CD4-positive, alpha-beta T cell treated with Interleukin-12 subunit alpha and Interleukin-12 subunit beta, for 1 hour (primary cell): ENCODE measurements at regions not wholly inside any gene's neighbourhood (a gene's known extent, or its start where the extent isn't known, plus 50 kb on each side); places are given as distances from the start of the nearest gene placed in this dataset.

Experiments
- DNase-seq: peaks from one replicate; pipeline ENCODE4 v3.0.0-alpha.2; 2020

DNA sequence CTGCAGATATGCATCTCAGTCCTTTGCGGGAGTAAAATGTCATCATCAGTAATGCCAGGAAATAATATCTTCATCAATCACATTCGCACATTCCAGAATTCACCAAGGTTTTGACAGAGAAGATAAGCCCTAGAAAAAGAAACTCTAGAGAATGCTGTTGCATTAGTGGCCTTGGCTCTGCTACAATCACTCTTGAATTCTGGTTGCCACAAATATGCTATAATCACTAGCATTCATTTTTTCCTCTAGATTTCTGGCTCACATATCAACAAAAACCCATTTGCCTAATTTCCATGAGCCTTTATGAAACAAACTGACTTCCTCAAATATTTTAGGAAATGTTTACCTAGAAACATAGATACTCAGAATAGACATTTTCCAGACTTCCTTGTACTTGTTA is 653.4 kb downstream of the ANXA1 start:
- no peak for DNase-seq

DNA sequence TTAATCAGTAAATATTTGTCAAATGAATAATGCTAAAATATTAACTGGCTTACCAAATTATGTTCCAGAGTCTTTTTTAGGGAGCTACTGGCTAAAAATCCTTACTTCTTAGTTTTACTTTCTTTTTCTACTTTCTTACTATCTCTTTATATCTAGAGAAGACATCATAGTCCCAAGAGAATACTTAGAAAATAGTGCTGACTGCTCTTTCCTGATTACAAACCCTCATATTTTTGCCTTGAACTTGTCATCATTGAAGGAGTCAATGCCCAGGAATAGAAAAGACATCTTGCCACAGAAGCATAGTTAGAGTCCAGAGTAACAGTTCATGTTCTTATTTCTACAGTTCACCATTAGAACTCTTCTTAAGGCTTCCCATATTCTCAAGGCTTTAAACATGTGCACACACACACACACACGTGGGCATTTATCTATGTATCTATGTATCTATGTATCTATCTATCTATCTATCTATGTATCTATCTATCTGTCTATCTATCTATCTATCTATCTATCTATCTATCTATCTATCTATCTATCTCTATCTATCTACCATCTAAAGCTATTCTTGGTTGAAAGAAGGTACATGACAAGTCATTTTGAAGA is 654.3 kb downstream of the ANXA1 start:
- no peak for DNase-seq

- no peak for DNase-seq
Observed at GRCh38 chr9:73806876-73807275, 655.2 kb downstream of the ANXA1 start.

DNA sequence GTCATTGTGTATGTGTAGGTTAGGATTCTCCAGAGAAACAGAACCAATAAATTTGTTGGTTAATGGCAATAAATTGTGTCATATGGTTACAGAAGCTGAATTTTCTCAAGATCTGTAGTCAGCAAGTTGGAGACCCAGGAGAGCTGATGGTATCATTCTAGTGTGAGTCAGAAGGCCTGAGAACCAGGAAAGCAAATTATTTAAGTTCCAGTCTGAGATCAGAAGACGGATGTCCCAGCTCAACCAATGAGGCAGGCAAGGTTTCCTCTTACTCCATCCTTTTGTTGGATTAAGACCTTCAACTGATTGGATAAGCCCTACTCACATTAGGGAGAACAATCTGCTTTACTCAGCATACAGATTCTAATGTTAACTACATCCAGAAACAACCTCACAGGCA is 656.3 kb downstream of the ANXA1 start:
- no peak for DNase-seq

DNA sequence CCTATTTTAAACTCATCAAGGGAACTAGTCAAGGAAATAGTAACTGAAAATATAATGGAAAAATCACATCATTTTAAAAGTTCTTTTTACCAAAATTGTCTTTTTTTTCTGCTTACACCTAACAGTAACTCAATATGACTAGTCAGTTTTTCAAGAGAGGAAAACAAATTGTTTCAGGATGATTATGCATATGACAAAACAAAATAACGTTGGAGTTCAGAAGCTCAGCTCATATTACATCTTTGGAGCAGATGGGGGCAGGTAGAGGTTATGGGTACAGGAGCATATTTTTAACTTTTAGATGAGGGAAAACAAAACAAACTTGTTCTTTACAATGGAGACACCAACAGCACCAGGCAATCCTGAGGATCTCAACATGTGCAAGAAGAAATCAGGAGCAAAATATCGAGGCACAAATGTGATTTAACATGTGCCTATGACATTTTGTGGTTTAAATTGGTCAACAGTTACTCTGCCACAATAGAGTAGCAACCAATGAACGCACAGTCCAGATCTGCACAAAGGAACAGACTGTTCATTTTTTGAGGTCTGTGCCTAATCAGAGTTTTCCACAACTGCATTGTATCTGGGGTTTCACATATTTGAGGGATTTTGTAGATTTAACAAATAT is 659.0 kb downstream of the ANXA1 start:
- no peak for DNase-seq

GRCh38 chr9:73813546-73813945 is 661.9 kb downstream of the ANXA1 start:
- DNase-seq: no peak

- no peak for DNase-seq
Observed at GRCh38 chr9:73816905-73817304, 665.2 kb downstream of the ANXA1 start.

DNA sequence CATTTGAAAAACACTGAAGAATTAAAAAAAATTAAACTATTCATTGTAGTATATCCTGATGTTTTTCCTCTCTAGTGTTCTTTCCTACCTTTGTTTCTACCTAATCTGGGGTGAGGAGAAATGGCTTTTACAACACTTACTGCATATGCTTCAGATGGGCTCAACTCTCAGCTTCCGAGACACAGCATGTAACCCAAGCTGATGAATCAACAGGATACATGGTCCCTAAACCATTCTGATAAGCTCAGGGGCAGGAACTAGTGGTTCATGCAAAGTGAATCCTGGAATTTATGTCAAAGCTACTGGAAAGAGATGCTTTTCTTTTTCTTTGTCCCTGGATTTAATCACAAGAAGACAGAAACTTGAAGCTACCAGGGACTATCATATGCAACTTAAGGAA is 672.5 kb upstream of the RORB start:
- DNase-seq: no peak

- DNase-seq: no peak
Observed at GRCh38 chr9:73838871-73839270, 658.3 kb upstream of the RORB start.

- no peak for DNase-seq
Observed at GRCh38 chr9:73839471-73839870, 657.7 kb upstream of the RORB start.

- no peak for DNase-seq
Observed at GRCh38 chr9:73841018-73841417, 656.1 kb upstream of the RORB start.

GRCh38 chr9:73844135-73844534 is 653.0 kb upstream of the RORB start:
- DNase-seq: no peak

DNA sequence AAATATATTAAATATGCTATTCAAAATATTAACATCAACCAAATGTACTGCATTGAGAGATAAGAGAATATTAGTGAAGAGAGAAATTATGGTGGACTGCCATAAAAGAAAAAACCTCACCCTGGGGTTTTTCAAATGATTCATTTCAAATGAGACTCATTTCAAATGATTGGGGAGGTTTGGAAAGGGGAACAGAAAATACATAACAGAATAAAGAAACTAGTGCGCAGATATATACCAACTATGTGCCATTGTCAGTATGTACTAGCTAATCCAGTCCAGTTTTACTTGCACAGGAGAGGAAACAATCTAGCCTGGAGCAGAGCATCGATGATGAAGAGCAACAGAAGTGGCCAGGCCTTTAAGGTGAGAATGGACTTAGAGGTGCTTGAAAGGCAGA is 651.6 kb upstream of the RORB start:
- DNase-seq: no peak

DNA sequence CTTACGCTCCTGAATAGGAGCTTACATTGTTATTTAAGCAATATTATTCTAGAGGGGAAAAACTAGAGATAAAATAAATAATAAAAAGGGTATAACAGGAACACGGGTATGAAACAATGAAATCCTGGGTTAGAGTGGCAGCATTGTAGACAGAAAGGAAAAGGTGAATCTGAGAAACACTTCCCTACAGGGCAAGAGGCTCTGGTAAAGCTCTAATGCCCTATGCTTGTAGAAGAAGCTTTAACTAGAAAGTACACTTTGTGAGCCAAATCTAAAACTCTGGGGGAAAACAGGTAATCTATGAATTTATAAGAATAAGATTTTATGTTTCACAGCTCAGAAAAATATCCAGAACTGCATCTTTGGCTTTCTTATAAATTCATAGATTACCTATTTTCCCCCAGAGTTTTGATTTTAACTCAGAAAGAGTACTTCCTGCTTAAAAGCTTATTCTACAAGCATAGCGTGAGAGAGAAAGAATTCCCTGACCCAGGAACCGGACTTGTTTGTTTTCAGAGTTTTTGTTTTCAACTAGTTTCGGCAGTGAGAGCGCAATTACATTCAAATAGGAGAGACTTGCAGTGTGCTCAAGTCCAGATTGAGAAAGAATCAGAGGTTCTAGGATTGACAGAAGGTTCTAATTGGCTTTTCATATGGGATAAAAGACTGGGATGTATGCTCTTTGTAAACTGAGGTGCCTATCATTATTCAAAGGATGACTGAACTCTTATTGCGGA is 651.0 kb upstream of the RORB start:
- DNase-seq: no peak

GRCh38 chr9:73847536-73847935 is 649.6 kb upstream of the RORB start:
- DNase-seq: no peak

DNA sequence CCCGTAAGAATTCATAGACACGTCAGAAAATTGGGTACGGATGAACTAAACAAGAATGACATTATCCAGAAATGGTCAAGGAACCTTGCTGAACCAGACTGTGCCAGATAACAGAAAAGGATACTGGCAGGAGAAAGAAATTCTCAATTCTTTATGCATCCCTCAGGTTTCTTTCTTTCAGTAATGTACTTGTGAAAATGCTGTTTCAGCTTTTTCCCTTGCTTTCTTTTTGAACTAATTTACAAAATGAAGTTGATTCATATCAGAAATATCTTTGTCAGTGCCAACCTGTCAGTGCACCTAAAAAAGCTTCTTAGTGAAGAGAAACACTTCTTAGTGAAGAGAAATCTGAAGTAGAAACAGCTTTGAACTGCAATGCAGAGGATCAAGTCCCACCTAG is 643.6 kb upstream of the RORB start:
- DNase-seq: no peak

DNA sequence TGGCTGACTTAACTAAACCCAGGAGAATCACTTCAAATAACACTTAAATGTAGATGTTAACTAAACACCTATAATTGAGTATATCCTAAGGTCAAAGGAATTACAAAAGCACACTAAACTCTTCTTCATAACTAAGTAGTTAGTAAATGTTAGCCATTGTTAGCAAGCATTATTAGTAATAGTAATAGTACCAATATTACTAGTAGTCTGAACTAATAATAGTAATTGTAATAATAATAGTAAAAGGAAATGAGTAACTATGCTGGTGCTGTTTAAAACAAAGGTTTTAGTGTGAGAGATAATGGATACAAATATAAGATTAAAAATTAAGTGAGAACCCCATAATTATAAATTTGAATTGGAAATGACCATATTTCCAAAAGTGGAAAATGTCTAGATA is 641.9 kb upstream of the RORB start:
- no peak for DNase-seq

- no peak for DNase-seq
Observed at GRCh38 chr9:73863924-73864323, 633.2 kb upstream of the RORB start.

DNA sequence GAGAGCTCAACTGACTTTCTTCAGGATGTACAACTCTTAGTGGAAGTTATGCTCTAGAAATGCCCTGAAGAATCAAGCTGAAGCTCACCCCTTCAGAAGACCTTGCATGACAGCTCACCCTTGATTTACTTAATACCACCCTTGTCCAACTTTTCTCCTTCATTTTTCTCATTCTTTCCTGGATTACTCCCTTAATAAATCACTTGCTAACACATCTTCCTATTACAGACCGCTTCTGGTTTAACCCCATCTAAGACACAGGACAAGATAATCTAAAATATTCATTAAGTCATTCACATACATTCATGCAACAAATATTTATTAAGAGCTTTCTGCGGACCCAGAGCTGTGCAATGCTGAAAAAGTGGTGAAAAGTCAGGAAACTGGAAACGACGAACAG is 630.7 kb upstream of the RORB start:
- no peak for DNase-seq

- peak; percentile 17 for DNase-seq
Observed at GRCh38 chr9:73869264-73869663, 627.9 kb upstream of the RORB start.

GRCh38 chr9:73871636-73872035 is 625.5 kb upstream of the RORB start:
- DNase-seq: no peak

DNA sequence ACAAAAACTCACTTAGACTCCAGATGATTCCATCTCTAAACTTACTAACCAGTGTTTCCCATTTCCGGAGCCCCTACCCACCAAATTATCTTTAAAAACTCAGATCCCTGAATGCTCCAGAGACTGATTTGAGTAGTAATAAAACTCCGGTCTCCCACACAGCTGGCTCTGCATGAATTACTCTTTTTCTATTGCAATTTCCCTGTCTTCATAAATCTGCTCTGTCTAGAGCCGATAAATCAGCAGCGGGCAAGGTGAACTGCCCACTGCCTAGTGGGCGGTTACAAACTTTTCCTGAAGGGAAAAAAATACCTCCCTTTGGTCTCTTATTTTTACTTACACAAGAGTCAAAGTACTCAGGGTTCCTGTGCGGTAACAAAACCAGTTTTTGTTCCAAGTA is 624.4 kb upstream of the RORB start:
- DNase-seq: no peak

DNA sequence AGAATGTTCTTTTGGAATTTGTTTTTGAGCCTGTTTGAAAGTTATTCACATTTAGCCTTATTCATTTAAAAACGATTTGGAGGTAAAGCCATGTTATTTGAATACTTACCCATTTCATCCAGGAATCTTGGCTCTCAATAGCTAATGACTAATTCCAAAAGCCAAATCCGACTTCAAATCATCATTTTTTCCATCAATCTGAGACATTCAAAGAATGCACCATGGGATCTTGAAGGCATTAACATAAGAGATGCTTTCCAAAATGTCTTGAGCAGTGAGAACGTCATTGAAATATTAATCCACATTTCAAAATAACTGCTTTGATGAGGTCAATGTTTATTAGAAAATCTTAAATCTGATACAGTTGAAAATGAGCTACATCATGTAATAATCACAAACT is 617.0 kb upstream of the RORB start:
- no peak for DNase-seq

- DNase-seq: no peak
Observed at GRCh38 chr9:73889023-73889422, 608.1 kb upstream of the RORB start.
